Glomerular endothelial cell (primary cell): ENCODE measurements at regions not wholly inside any gene's neighbourhood (a gene's known extent, or its start where the extent isn't known, plus 50 kb on each side); places are given as distances from the start of the nearest gene placed in this dataset.
"Not testable (repeated sequence)": the region's sequence is repeated elsewhere in the genome, so short reads cannot be mapped to it uniquely, and the experiment has no call there.

Source experiments
- DNase-seq: peaks from one replicate; pipeline ENCODE4 v3.0.0-alpha.2; 2011; ENCODE audit warnings: low read depth, low spot score; ENCODE audit errors: extremely low read depth

DNA sequence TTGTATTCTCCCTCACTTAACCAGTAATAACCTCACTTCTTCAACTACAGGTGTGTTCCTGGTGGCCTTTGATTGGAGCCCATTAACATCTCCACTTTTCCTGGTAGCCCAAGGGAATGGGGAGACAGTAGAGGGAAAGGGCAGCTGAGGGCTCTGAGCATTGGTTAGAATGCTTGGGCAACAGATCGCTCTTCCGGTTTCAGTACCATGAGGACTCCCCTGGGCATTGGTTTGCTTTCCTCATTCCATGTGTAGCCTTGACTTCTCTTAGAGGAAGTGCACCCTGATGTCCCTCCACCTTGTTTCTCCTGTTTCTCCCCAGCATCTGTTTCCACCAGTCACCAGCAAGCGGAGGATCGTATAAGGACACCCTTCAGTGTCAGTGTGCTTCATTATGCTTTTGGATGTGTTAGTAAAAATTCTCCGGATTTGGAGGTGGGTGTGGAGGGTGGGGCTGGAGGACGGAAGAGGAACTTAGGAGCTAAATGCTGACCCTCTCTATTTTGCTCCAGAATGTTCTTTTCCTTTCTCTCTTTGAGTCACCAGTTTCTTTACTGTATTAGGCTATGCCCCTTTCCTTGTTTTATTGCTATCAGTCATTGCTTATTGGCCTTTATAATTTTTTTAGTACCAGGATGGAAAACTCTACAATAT lies 50.6 kb upstream of the ZNG1B start:
- not testable (repeated sequence) for DNase-seq

DNA sequence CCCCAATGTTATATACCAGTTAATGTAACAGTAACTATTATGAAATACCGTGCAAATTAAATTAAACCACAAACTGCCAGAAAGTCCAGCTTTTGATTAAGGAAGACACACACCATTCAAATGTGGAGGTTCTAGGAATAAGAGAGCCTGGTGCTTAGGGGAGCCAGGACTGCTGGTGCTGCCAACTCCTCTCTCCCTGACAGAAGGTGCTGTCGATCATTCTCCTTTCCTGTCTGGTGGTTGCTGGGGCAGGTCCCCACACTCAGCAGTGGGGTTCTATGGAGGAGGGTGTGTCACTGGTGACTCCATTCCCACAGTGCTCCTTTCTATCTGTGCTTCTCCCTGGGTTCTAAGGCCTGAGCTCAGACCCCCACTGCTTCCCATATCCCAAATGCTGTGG lies 57.9 kb upstream of the ZNG1B start:
- not testable (repeated sequence) for DNase-seq

DNA sequence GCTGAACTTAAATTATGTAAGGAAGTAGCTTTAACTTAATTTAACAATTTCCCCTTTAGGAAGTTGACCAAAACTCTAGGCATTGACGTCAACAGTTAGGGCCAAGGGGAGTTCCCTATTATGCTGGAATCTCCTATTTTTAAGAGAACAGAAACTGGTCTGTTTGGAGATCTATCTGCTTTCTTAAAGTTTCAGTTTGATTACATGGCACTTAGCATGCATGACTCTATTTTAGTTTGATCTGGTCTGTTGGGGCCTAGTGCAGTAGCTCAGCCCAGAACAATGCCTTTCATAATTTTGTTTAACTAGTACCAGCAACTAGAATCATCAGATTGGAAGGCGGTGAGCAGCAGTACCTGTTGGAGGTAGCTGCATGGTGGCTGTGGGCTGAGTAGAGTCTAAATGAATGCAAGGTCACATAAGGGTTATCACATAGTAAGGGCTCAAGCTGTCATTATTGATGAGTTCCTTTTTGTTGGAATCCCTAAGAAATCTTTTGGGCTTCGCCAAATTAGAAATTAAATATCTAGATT lies 60.5 kb upstream of the ZNG1B start:
- DNase-seq = no peak

DNA sequence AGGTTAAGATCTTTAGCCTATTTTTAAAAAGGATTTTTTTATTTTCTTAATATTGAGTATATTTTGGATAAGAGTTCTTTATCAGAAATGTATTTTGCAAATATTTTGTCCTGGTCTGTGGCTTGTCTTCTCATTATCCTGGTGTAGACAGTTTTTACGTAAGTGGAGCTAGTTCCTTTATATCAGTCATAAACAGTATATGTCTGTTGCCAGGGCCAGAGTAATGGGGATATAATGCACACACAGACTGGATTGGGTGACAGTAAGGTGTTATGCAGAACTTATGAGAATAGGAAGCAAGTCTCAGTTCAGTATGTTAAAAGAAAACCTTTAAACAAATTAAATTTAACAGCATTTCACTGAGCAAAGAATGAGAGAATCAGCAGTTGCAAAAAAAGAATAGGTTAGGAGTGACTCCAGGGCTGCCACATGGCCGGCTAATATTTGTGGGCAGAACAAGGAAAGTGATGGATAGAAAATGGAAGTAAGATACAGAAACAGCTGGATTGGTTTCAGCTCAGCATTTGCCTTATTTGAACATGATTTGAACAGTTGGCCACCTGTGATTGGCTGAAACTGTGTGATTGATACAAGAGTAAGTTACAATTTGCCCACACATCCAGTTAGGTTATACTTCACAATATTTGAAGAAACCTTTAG lies 61.1 kb upstream of the ZNG1B start:
- no peak for DNase-seq

DNA sequence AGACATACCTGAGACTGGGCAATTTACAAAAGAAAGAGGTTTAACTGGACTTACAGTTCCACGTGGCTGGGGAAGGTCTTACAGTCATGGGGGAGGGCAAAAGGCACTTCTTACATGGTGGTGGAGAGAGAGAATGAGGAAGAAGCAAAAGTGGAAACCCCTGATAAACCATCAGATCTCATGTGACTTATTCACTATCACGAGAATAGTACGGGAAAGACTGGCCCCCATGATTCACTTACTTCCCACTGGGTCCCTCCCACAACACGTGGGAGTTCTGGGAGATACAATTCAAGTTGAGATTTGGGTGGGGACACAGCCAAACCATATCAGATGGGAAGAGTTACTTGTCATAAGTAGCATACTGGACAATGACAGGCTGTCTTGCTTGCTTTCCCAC lies 62.6 kb upstream of the ZNG1B start:
- DNase-seq = not testable (repeated sequence)

DNA sequence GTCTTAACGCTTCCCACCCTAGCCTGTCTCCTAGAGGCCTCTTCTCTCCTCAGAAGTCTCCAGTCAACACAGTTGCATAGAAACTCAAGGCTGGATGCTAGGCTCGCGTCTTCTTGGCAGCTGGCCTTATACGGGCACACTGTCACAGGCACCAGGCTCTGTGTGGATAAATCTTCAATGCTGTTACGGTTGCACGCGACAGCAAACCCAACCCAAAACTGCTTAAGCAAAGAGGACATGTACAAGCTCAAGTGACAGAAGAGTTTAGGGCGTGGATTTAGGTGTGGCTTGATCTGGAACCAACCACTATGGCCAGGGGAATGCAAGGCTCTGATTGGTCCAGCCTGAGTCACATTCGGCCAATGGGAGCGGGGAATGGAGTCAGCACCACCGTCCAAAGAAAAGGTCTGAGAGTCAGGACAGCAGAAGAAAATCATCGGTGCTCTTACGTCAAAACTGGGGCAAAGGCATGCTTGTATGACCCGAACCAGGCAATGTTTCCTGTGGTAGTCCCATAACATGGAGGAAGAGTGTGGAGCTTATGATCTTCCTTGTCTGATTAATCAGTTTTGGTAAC lies 65.1 kb upstream of the ZNG1B start:
- DNase-seq = not testable (repeated sequence)

DNA sequence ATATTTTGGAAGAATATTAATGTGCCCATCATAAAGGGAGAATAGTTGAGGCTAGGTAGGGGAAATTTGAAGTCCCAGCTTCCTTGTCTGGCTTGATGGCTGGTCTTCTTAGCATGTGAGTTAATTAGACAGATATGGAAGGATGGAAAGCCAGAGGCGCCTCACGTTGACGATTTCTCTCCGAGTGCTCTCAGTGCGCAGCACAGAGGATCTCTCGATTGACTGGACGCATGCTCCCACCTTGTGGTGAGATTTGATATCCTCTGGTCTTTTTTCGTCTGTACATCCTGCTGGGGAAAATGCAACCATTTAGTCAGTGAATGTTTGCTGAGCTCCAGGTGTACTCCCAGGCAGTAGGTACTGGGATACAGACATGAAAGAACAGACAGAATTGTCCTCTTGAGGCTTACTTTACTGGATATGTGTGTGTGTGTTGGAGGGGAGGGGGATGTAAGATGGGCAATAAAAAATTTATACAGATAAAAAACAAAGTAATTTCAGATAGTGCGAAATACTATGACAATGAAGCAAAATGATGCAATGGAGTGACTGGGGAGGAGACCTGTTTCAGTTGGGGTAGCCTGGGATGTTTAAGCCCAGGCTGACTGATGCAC lies 66.9 kb upstream of the ZNG1B start:
- DNase-seq = peak; percentile 45

DNA sequence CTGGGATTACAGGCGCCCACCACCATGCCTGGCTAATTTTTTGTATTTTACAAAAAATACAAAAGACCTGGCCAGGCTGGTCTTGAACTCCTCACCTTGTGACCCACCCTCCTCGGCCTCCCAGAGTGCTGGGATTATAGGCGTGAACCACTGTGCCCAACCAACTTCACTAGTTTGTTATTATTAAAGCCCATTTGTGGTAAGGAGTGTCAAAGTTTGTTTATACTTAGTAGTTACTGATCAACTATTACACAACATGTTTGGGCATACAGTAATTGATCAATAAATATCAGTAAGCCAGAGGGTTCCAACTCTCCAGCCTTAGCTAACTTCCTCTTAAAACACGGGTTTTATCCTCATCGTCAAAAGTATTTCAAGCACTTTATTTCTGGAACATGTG lies 67.5 kb upstream of the ZNG1B start:
- no peak for DNase-seq

DNA sequence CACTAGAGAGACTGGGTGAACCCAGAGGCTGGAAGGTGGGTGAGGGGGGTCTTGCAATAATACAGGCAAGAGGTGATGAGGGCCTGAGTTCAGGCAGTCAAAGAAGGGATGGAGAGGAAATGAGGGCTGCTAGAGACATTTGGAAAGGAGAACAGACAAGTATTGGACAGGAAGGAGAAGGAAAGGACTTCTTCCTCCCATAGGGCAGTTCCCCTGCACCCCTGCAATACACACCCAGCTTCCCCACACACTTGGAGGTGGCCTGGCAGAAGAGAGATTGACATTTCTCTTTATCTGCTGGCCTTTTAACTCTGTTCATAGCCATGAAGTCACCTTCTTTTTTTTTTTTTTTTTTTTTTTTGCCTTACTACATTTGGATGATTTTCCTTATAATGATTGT lies 68.9 kb upstream of the ZNG1B start:
- not testable (repeated sequence) for DNase-seq

DNA sequence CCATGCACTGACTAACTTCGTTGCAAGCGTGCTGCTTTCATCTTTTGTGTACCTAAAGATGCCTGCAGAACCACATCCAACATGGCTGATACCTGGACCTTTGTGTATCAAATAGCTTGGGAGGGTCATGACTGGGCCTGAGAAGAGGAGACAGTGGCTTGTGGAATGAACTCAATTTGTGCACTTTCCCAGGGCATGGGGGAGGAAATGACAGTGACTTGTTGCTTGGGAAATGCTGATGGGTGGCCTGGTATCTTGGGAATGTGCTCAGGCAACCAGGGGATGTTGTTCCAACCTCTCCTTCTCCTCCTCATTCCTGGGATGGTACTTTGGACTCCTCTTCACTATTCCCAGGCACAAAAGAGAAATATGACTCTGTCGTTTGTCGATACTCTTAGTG lies 70.7 kb upstream of the ZNG1B start:
- DNase-seq = not testable (repeated sequence)

DNA sequence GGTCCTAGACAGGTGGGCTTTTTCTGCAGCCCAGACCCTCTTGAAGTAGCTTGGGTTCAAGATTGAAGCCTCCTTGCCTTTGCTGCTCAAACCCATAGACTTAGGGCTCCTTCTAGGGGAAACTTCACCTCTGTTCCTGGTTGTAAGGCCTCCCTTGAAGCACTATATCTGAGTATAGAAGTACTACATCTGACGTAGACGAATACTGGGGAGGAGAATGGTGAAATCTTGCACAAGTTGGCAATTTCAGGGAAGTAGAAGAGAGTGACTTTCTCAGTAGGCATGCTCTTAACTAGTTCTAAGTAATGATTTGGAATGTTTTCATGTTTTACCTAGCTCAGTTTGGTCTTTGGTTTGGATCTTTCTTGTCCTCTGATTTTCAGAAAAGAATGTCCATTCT lies 71.7 kb upstream of the ZNG1B start:
- DNase-seq = not testable (repeated sequence)

DNA sequence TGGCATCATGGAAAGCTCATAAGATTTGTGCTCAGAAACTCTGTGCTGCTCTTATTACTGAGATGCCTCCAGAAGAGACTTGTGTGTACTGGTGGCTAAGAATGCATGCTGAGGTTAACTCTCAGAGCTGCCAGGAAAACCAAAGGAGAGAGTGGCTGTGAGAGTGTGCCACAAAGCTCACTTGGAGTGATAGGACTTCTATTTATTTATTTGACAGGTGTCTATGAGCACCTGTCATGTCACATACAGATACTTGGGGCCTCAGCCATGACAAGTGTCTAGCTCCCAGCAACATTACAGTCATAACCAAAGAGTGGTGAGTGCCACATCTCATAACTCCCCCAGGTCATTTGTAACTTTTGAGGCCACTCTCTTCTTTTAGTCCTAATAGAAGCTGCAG lies 72.2 kb upstream of the ZNG1B start:
- not testable (repeated sequence) for DNase-seq

DNA sequence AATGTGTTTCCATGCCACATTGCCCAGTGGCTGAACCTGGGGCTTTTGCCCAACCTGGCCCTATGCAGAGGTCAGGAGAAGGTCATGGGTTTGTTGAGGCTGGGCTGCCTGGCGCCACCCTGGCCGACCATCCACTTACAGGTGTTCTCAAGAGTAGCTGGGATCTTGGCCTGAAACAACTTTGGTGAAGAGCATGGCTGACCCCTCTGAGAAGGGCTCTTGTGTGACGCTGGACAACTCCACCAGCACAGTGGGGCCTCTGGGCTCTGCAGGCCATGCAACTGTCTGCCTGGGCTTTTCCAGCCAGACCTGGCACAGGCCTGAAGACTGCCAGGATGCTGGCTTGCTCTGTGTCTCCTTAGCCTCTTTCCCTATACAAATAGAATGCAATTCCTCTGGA lies 76.4 kb upstream of the ZNG1B start:
- no peak for DNase-seq

DNA sequence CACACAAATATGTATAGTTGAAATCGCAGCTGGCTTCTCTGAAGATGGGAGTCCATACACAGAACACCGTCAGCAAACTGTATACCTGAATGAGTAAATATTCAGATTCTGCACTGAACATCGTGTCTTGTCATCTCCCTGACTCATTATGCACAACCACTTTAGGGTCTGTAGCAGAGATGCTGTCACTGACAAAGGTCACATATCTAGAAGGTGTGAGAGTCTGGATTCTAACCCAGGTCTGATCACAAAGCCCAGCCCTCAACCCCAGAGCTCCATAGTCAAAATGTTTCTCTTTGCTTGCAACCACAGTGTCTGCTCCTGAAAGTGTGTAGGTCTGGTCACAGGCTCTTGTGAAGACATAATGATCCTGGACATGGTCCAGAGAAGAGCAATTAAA lies 78.3 kb upstream of the PAX8 start:
- DNase-seq = no peak

DNA sequence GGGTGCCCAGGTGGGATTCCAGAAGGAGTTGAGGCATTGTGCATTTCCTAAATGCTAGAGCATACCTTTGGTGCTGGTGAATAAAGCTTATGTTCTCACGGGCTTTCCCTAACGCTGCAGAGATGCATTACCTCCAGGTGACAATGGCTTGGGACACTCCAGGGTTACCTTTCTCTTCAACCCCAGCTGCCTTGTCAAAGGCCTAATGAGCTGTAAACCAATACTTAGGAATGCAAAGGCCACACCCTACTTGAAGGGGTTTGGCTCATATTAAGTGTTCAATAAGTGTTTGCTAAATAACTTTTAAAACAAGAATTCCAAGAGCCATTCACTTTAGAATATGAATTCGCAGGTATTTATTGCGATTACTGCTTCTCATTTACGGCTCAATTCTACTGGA lies 77.6 kb upstream of the PAX8 start:
- not testable (repeated sequence) for DNase-seq

DNA sequence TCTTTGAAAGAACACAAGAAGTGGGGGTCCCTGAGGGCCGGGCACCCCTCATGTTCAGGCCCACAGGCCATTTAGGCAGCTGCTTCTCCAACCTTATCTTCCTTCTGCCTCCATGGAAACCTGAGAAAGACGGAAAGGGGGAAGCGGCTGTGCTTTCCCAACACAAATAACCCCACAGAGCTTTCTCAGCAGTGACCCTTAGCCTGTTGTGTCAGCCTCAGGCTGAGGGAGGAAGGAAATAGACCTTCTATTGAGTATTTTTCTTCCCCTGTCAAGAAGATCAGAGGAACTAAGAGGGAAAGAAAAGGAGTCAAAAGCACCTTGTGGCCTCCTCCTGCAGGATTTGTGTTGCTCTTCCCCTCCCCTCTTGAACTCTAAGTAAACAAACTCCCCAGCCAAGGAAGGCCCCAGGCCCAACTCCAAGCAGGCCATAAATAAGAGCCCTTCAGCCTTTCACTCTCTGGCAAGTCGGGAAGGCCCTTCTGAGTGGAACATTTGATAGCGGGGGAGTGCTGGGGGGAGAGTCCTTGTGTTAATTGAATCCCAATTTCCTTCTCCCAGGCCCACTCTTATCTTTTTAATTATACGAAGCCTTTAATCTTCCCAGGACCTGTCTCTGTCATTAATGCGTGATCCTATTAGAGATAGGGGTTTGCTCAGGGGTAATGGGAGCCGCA lies 76.8 kb upstream of the PAX8 start:
- DNase-seq = not testable (repeated sequence)

DNA sequence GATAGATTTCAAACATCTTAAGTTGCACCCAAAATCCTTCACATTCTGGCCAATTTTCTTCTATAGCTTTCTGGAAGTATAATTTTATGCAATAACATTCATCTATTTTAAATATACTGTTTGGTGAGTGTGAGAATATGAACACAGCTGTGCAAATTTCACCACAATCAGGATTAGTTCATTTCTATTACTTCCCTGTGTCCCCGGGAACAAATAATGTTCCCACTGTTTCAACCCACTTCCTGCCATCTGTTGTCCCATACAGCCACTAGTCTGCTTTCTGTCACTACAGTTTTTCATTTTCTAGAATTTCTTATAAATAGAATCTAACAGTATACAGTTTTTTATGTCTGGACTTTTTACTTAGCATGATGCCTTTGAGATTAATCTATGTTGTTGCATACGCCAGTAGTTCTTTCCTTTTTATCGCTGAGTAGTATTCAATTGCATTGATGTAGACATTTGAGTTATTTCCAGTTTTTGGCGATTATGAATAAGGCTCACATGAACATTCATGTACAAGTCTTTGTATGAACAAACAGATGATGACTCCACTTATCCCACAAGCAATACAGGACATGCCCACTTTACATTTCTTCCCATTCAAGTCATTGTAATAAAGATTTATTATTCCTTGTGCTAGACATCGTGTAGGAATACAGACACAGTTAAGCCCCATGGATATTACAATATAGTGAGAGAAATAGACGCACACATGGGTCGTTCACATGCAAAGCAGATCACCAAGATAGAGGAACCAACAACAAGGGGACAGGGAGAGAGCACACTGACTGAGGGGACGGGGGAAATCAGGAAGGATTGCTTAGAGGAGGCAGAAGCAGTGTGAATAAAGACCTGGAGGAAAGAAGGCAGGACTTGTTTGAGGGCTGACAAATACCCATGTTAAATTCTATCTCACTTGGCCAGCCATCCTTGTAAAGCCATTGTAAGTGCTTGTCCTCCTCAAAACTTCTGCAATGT lies 72.9 kb upstream of the PAX8 start:
- no peak for DNase-seq

DNA sequence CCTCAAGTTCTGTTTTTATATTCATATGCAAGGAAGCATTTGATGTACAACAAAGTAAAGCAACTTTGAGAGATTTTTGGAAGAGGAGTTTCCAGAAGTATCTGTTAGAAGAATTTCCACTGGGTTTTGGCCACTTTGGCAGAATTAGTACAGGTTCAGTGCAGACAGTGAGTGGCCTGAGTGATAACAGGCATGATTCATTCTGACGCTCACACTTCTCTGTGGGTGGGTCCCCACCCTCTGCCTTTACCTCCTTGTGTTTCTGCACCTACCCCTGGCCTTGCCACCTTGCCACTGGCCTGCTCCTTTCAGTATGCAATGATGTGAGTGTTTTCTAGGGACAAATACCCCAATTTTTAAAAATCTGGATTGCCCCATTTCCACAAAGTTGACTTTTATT lies 65.1 kb upstream of the PAX8 start:
- DNase-seq = not testable (repeated sequence)

DNA sequence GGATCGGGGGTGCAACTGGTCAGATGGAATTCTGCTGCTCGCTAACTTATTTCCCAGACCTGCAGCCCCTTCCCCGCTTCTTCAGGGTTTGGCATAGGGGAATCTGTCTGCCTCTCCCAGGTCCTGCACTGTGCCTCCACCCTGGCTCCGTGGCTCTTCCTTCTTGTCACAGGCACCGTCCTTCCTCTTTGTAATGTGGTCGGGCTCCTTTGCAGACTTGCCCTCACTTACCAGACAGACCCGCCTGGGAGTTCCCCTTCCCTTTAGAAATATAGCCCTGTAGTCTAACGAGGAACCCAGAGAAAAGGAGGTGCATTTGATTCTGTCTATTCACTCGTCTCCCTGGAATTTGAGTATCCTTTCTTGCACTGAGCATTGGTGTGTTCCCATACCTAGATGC lies 63.9 kb upstream of the PAX8 start:
- no peak for DNase-seq

DNA sequence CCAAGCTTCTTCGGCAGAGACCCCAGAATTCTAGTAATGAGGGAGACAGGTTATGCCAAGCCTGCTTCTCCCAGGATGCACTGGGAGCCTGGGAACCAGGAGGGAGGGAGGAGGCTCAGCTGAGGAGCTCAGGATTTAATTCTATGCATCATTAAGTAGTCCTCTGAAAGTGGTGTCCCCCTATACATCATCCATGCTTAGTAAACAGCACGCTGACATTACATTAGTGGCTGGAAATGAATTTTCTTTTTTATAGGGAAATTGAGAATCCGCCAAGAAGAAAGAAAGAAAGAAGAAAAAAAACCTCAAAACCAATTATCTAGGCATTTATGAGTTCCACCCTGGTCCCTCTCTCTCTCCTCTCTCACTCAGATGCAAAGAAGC lies 63.1 kb upstream of the PAX8 start:
- not testable (repeated sequence) for DNase-seq
